ENCODE measurements at regions not wholly inside any gene's neighbourhood (a gene's known extent, or its start where the extent isn't known, plus 50 kb on each side); places are given as distances from the start of the nearest gene placed in this dataset.

- no peak for DNase-seq (ENCODE audit: extremely low read depth, low read depth, low spot score)
These were observed 288.0 kb upstream of the BCHE start for GRCh38 chr3:166125179-166125578.

GRCh38 chr3:166123576-166123975, 286.4 kb upstream of the BCHE start:
- no peak for DNase-seq (ENCODE audit: extremely low read depth, low read depth, low spot score)

GRCh38 chr3:166123088-166123487, 285.9 kb upstream of the BCHE start:
- DNase-seq (ENCODE audit: extremely low read depth, low read depth, low spot score) = no peak

- DNase-seq (ENCODE audit: extremely low read depth, low read depth, low spot score) = no peak
These were observed 280.8 kb upstream of the BCHE start for GRCh38 chr3:166118049-166118448.

GRCh38 chr3:166114448-166114847, 277.2 kb upstream of the BCHE start:
- no peak for DNase-seq (ENCODE audit: extremely low read depth, low read depth, low spot score)

DNA sequence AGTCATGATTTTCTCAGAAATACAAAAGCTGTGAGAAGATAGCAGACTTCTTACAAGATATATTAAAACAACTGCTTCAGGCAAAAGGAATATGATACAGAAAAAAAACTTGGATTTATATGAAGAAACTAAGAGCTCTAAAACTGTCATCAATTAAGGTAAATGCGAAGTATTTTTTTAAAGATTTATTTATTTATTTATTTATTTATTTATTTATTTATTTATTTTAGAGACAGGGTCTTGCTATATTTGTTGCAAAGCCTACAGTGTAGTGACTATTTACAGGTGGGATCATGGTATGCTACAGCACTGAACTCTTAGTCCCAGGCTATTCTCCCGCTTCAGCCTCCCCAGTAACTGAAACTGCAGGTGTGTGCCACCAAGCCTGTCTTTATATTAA, 274.3 kb upstream of the BCHE start:
- DNase-seq (ENCODE audit: extremely low read depth, low read depth, low spot score) = no peak

GRCh38 chr3:166110102-166110501, 272.9 kb upstream of the BCHE start:
- no peak for DNase-seq (ENCODE audit: extremely low read depth, low read depth, low spot score)

DNA sequence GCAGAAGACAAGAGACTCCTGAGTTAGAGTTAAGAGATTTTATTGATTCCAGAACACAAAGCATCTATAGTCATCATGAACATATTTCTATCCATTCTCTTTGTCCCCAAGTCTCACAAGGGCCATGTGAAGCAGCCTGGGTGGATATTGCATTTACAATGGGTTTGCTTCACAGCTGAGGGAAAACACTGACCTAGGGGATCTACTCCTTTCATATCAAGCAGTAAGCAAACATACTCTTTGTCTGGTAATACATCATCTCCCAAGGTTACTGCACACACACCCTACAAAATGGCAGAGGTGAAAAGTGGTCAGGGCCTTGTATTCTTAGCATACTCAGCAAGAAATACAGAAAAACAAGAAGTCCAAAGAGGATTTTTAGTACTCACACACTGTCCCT, 267.7 kb upstream of the BCHE start:
- DNase-seq (ENCODE audit: extremely low read depth, low read depth, low spot score) = no peak

GRCh38 chr3:166100730-166101129, 263.5 kb upstream of the BCHE start:
- DNase-seq (ENCODE audit: extremely low read depth, low read depth, low spot score) = no peak

- no peak for DNase-seq (ENCODE audit: extremely low read depth, low read depth, low spot score)
These were observed 252.4 kb upstream of the BCHE start for GRCh38 chr3:166089575-166089974.

GRCh38 chr3:166085164-166085856, 248.1 kb upstream of the BCHE start:
- no peak for DNase-seq (ENCODE audit: extremely low read depth, low read depth, low spot score)

- no peak for DNase-seq (ENCODE audit: extremely low read depth, low read depth, low spot score)
These were observed 242.9 kb upstream of the BCHE start for GRCh38 chr3:166080096-166080495.

DNA sequence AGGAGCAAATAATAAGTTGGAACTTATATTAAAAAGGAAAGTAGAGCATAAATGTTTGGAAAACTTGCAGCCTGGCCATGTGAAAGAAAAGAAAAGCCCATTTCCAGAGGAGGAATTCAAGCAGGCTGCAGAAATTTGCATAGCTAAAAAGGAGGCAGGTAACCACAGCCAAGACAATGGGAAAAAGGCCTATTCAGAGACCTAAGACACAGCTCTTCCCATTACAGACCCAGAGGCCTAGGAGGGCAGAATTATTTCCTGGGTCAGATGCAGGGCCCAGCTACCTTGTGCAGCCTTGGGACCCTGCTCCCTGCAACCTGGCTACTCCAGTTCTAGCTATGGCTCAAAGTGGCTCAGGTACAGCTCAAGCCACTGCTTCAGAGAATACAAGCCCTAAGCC, 234.6 kb upstream of the BCHE start:
- DNase-seq (ENCODE audit: extremely low read depth, low read depth, low spot score) = no peak

- no peak for DNase-seq (ENCODE audit: extremely low read depth, low read depth, low spot score)
These were observed 227.3 kb upstream of the BCHE start for GRCh38 chr3:166064476-166064875.

- DNase-seq (ENCODE audit: extremely low read depth, low read depth, low spot score) = no peak
These were observed 223.7 kb upstream of the BCHE start for GRCh38 chr3:166060789-166061479.

GRCh38 chr3:166052440-166052839, 215.2 kb upstream of the BCHE start:
- DNase-seq (ENCODE audit: extremely low read depth, low read depth, low spot score) = no peak

DNA sequence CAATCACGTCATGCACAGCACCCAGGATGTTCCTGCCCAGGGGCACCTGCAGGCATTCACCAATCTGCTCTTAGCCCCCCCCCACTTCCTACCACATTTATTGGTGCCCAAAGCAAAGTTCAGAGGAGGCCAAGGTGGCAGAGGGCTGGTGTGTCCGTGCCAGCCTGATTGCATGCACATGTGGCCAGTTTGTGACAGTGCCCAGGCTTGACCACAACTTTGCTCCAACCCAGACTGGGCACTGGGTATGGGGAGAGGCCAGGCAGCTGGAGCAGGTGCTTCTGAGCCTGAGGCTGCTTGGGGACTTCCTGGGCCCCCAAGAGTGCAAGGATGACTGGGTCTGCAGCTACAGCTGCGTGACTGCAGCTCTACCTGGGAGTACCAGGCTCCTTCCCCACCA, 192.3 kb upstream of the BCHE start:
- no peak for DNase-seq (ENCODE audit: extremely low read depth, low read depth, low spot score)

GRCh38 chr3:166013073-166013679, 176.0 kb upstream of the BCHE start:
- DNase-seq (ENCODE audit: extremely low read depth, low read depth, low spot score) = peak; percentile 23

DNA sequence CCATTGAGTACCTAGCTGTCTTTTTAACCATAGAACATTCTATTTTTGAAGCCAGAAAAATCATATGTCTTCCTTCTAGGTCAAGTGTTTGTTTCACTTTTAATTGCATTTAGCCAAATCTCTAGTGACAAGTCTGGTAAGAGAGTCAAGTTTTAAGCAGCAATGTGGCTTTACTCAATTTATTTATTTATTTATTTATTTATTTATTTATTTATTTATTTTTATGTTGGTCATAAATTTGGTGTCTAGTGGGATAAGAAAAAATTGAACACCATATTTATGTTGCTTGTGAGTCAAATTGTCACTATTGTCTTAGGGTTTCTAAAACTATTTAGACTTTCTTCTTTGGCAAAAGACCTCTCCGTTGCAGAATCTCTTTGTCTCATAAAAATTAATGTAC, 174.5 kb upstream of the BCHE start:
- no peak for DNase-seq (ENCODE audit: extremely low read depth, low read depth, low spot score)

DNA sequence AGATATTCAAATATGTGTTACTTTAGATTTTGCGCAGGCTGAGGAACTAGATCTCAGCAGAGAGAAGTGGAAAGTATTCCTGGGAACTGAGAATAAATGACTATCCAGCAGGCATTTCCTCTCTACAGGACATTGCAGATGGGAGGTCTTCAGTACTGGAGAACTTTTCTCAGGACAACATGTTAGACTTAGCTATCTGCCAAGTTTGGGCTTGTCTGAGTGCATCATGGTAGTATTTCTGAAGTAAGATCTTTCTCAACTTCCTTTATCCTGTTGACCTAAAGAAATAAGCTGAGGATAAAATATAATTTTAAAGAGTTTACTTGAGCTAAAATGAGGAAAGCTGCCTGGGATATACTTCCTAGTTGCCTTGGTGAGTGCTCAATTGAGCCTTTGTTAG, 167.9 kb upstream of the BCHE start:
- no peak for DNase-seq (ENCODE audit: extremely low read depth, low read depth, low spot score)

GRCh38 chr3:165994293-165994692, 157.1 kb upstream of the BCHE start:
- no peak for DNase-seq (ENCODE audit: extremely low read depth, low read depth, low spot score)

DNA sequence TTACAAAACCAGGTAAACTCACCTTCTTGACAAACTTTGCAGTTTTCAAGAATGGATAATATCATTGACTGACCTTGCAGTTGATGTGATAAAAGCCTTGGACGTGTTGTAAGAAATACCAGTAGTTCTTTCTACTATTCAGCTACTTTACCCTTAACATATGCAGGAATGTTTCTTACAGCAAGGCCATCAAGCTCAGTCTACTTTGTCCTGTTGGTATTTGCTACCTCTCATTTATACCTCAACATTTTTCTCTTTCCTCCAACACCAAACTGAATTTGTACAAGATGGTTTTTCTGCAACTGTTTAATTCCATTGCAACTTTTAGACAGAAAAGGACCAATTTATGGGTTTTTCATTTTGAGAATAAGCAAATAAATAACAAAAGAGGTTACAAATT, 147.4 kb upstream of the BCHE start:
- no peak for DNase-seq (ENCODE audit: extremely low read depth, low read depth, low spot score)

Measured in glomerular endothelial cell (primary cell).